ENCODE measurements at regions not wholly inside any gene's neighbourhood (a gene's known extent, or its start where the extent isn't known, plus 50 kb on each side); places are given as distances from the start of the nearest gene placed in this dataset.

DNA sequence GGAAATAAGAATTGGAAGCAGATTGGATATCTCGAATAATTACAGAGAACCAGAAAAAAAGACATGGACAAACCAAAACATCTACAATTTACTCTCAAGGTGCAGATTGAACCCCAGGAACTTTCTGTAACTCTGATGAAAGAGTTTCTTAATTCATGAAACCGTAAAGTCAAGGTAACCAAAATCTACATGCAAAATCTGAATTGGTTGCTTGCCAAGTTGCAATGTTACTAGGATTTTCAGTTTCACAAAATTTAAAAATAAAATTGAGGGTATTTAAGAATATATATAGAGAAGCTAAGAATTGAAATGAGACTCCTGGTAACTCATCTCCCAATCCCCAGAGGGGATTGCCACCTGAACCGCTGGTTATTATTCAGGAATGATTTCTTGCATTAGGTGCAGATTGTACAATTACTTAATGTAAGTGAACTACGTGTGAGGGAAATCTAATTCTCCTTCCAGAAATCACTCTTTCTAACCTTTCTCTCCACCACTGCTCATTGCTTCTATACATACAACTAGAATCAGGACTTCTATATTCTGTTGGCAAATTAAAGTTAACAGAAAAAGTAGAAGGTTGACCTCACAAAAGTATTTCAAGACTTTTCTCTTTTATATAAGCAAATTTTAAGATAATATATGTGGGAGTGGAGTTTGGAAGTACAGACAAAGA lies 221.5 kb upstream of the NDST4 start:
- H3K27me3 ChIP-seq (ENCODE audit: control insufficient read depth, insufficient read depth, low read length) = no peaks in the 10 kb centered on the region
- no peak overlapping the region for H3K9ac ChIP-seq (ENCODE audit: low read depth, low read length)
- no peaks in the 10 kb centered on the region for H3K4me1 ChIP-seq (ENCODE audit: control insufficient read depth, insufficient read depth, low read length)
- no peaks in the 10 kb centered on the region for H3K9me3 ChIP-seq (ENCODE audit: control insufficient read depth, insufficient read depth, low read length)
- no peak overlapping the region for H3K4me3 ChIP-seq (ENCODE audit: low read depth, low read length)
- no peaks in the 10 kb centered on the region for H3K36me3 ChIP-seq (ENCODE audit: control insufficient read depth, insufficient read depth, low read length)

DNA sequence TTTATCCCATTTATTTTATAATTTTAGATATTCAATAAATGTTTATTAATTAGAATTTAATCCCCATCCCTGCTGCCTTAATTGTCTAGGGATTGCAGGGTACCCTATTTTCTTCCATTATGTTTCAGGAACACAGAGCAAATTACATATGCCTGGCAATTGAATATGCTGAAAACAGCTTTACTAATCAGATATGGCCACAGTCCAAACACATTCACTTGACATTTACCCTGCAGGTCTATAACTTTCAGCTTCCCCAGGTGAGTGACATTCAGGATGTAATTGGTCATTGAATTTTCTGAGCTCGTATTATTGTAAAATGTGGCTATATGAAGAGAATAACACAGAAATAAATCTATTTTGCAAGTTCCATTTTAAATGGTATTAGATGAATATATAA lies 218.7 kb upstream of the NDST4 start:
- H3K9ac ChIP-seq (ENCODE audit: low read depth, low read length) = no peak overlapping the region
- no peak overlapping the region for H3K4me3 ChIP-seq (ENCODE audit: low read depth, low read length)
- H3K36me3 ChIP-seq (ENCODE audit: control insufficient read depth, insufficient read depth, low read length) = no peaks in the 10 kb centered on the region
- no peaks in the 10 kb centered on the region for H3K27me3 ChIP-seq (ENCODE audit: control insufficient read depth, insufficient read depth, low read length)
- no peaks in the 10 kb centered on the region for H3K4me1 ChIP-seq (ENCODE audit: control insufficient read depth, insufficient read depth, low read length)
- no peaks in the 10 kb centered on the region for H3K9me3 ChIP-seq (ENCODE audit: control insufficient read depth, insufficient read depth, low read length)

DNA sequence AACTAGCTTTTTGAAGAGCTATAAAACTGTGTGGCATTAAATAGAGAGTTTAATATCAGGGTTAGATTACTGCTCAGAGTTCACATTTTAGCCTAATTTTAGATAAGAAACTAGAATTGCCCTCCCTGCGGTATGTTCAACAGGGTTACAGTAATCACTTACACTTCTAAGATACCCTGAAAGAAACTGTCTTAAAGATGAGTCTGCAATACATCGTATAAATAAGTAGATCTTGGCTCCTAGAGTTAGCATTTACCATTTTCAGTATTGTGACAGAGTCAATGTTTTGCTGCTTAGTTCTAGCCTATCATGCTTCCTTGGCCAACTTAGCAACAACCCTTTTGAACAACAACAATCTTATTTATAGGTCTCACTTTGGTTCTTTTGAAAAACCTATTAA lies 217.8 kb upstream of the NDST4 start:
- Histone ChIP-seq H3K4me3 (ENCODE audit: low read depth, low read length) (no peak overlapping the region), H3K36me3 (ENCODE audit: control insufficient read depth, insufficient read depth, low read length) (no peaks in the 10 kb centered on the region), H3K9ac (ENCODE audit: low read depth, low read length) (no peak overlapping the region), H3K27me3 (ENCODE audit: control insufficient read depth, insufficient read depth, low read length) (no peaks in the 10 kb centered on the region), H3K4me1 (ENCODE audit: control insufficient read depth, insufficient read depth, low read length) (no peaks in the 10 kb centered on the region), H3K9me3 (ENCODE audit: control insufficient read depth, insufficient read depth, low read length) (no peaks in the 10 kb centered on the region)

DNA sequence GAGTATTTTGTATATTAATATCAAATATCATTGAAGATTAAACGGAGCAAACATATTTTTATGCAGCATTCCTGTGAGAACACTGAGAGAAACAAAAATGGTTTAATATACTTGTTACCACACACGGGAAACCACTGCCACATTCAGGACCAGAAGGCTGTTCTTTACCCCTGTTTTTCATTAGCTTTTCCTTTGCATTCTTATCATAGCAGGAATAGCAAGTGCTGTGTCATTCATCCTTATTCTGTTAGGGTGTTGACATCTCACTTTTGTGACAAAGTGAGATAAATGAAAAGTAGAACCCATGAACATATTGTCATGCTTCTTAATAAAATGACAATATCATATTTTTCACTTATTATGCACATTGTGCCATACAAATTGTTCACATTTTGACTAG lies 212.4 kb upstream of the NDST4 start:
- no peaks in the 10 kb centered on the region for H3K36me3 ChIP-seq (ENCODE audit: control insufficient read depth, insufficient read depth, low read length)
- no peaks in the 10 kb centered on the region for H3K4me1 ChIP-seq (ENCODE audit: control insufficient read depth, insufficient read depth, low read length)
- H3K9ac ChIP-seq (ENCODE audit: low read depth, low read length) = no peak overlapping the region
- no peaks in the 10 kb centered on the region for H3K27me3 ChIP-seq (ENCODE audit: control insufficient read depth, insufficient read depth, low read length)
- H3K4me3 ChIP-seq (ENCODE audit: low read depth, low read length) = no peak overlapping the region
- H3K9me3 ChIP-seq (ENCODE audit: control insufficient read depth, insufficient read depth, low read length) = no peaks in the 10 kb centered on the region

DNA sequence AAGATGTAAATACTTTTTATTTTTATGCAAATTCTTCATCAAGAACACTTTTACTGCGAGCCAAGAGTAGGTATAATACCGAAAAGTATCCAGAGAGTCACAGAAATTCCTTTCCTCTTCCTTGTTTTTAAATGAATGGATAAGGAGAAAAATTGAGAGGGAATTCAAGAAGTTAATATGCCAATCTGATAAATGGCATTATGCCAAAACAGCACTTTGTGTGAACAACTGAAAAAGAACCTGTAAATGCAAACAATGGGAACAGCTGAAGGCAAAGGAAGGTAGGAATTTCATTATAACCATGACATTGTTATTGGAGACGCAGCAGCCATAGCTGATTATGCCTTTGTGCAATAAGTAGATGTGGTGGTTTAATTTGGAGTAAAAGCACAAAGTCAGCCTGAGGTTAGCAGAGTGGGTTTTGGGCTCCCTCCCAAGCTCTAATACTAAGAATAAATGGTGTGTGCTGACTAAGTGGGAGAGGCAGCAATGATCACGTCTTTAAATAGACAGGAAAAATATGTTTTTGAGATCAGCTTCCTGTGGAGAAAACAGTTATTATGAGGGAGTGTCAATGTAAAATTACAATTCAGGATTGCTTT lies 209.8 kb upstream of the NDST4 start:
- H3K36me3 ChIP-seq (ENCODE audit: control insufficient read depth, insufficient read depth, low read length) = no peaks in the 10 kb centered on the region
- no peaks in the 10 kb centered on the region for H3K4me1 ChIP-seq (ENCODE audit: control insufficient read depth, insufficient read depth, low read length)
- no peak overlapping the region for H3K9ac ChIP-seq (ENCODE audit: low read depth, low read length)
- H3K9me3 ChIP-seq (ENCODE audit: control insufficient read depth, insufficient read depth, low read length) = no peaks in the 10 kb centered on the region
- no peaks in the 10 kb centered on the region for H3K27me3 ChIP-seq (ENCODE audit: control insufficient read depth, insufficient read depth, low read length)
- H3K4me3 ChIP-seq (ENCODE audit: low read depth, low read length) = no peak overlapping the region

DNA sequence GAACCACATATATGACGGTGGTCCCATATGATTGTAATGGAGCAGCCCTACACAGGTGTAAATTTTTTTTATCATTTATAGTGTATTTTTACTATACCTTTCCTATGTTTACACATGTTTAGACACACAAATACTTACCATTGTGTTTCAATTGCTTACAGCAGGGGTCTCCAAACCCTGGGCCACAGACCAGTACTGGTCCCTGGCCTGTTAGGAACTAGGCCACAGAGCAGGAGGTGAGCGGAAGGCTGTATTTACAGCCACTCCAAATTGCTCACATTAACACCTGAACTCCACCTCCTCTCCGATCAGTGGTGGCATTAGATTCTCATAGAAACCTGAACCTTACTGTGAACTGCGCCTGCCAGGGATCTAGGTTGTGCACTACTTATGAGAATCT lies 201.8 kb upstream of the NDST4 start:
- H3K36me3 ChIP-seq (ENCODE audit: control insufficient read depth, insufficient read depth, low read length) = no peaks in the 10 kb centered on the region
- no peaks in the 10 kb centered on the region for H3K27me3 ChIP-seq (ENCODE audit: control insufficient read depth, insufficient read depth, low read length)
- H3K9ac ChIP-seq (ENCODE audit: low read depth, low read length) = no peak overlapping the region
- no peaks in the 10 kb centered on the region for H3K9me3 ChIP-seq (ENCODE audit: control insufficient read depth, insufficient read depth, low read length)
- H3K4me3 ChIP-seq (ENCODE audit: low read depth, low read length) = no peak overlapping the region
- H3K4me1 ChIP-seq (ENCODE audit: control insufficient read depth, insufficient read depth, low read length) = no peaks in the 10 kb centered on the region

DNA sequence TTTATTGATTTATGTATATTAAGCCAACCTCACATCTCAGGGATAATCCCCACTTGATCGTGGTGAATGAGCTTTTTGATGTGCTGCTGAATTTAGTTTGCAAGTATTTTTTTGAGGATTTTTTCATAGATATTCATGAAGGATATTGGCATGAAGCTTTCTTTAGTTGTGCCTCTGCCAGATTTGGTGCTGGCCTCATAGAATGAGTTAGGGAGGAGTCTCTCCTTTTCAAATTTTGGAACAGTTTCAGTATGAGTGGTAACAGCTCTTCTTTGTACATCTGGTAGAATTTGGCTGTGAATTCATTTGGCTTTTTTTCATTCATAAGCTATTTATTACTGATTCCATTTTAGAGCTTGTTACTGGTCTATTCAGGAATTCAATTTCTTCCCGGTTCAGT lies 197.2 kb upstream of the NDST4 start:
- Histone ChIP-seq H3K4me3 (ENCODE audit: low read depth, low read length) (no peak overlapping the region), H3K36me3 (ENCODE audit: control insufficient read depth, insufficient read depth, low read length) (no peaks in the 10 kb centered on the region), H3K4me1 (ENCODE audit: control insufficient read depth, insufficient read depth, low read length) (no peaks in the 10 kb centered on the region), H3K9me3 (ENCODE audit: control insufficient read depth, insufficient read depth, low read length) (no peaks in the 10 kb centered on the region), H3K9ac (ENCODE audit: low read depth, low read length) (no peak overlapping the region), H3K27me3 (ENCODE audit: control insufficient read depth, insufficient read depth, low read length) (no peaks in the 10 kb centered on the region)

DNA sequence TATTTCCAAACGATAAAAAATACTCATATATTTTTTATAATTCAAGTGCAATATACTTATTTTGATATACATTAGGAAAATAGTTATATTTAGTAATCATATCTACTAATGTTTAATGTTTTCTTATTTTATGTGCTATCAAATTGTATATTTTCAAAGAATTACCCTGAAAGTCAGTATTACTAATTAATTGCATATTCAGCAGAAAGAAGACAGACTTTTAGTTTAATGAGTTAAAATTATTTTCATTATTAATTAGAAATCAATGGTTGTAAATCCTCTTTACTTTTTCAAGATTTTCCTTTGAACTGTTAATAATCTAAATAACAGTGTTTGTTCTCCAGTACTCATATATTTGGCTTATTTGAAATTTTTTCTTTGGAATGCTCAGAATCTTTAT lies 181.3 kb upstream of the NDST4 start:
- H3K27me3 ChIP-seq (ENCODE audit: control insufficient read depth, insufficient read depth, low read length) = no peaks in the 10 kb centered on the region
- H3K4me3 ChIP-seq (ENCODE audit: low read depth, low read length) = no peak overlapping the region
- no peaks in the 10 kb centered on the region for H3K36me3 ChIP-seq (ENCODE audit: control insufficient read depth, insufficient read depth, low read length)
- no peaks in the 10 kb centered on the region for H3K9me3 ChIP-seq (ENCODE audit: control insufficient read depth, insufficient read depth, low read length)
- no peaks in the 10 kb centered on the region for H3K4me1 ChIP-seq (ENCODE audit: control insufficient read depth, insufficient read depth, low read length)
- H3K9ac ChIP-seq (ENCODE audit: low read depth, low read length) = no peak overlapping the region

DNA sequence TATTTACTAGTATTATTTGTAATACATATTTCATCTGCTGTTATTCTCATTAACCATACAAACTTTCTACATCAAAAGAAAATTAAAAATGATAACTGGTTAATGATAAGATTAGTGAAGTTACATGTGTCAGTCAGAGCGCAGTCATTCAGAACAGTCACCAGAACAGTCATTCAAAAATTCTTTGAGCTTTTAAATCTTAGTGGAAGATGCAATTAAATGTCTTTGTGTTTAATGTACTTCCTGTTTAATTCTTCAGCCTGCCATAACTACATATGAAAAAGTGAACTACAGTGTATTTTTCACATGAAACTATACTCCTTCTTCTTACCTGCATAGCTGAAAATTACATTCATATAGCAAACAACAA lies 179.7 kb upstream of the NDST4 start:
- H3K4me1 ChIP-seq (ENCODE audit: control insufficient read depth, insufficient read depth, low read length) = no peaks in the 10 kb centered on the region
- no peak overlapping the region for H3K4me3 ChIP-seq (ENCODE audit: low read depth, low read length)
- no peaks in the 10 kb centered on the region for H3K27me3 ChIP-seq (ENCODE audit: control insufficient read depth, insufficient read depth, low read length)
- no peaks in the 10 kb centered on the region for H3K36me3 ChIP-seq (ENCODE audit: control insufficient read depth, insufficient read depth, low read length)
- no peaks in the 10 kb centered on the region for H3K9me3 ChIP-seq (ENCODE audit: control insufficient read depth, insufficient read depth, low read length)
- no peak overlapping the region for H3K9ac ChIP-seq (ENCODE audit: low read depth, low read length)

- no peaks in the 10 kb centered on the region for H3K36me3 ChIP-seq (ENCODE audit: control insufficient read depth, insufficient read depth, low read length)
- H3K9ac ChIP-seq (ENCODE audit: low read depth, low read length) = no peak overlapping the region
- no peaks in the 10 kb centered on the region for H3K27me3 ChIP-seq (ENCODE audit: control insufficient read depth, insufficient read depth, low read length)
- no peak overlapping the region for H3K4me3 ChIP-seq (ENCODE audit: low read depth, low read length)
- no peaks in the 10 kb centered on the region for H3K4me1 ChIP-seq (ENCODE audit: control insufficient read depth, insufficient read depth, low read length)
- H3K9me3 ChIP-seq (ENCODE audit: control insufficient read depth, insufficient read depth, low read length) = no peaks in the 10 kb centered on the region
These were observed 179.1 kb upstream of the NDST4 start for GRCh38 chr4:115292320-115293092.

DNA sequence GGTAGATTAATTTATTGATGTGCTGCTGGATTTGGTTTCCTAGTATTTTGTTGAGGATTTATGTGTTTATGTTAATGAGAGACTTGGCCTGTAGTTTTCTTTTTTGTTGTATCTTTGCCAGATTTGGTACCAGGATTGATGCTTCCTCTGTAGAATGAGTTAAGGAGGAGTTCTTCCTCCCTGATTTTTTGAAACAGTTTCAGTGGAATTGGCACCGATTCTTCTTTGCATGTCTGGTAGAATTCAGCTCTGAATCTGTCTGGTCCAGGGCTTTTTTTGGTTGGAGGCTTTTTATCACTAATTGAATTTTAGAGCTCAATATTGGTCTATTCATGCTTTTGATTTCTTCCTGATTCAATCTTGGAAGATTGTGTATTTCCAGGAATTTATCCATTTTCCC lies 174.0 kb upstream of the NDST4 start:
- no peaks in the 10 kb centered on the region for H3K9me3 ChIP-seq (ENCODE audit: control insufficient read depth, insufficient read depth, low read length)
- no peak overlapping the region for H3K9ac ChIP-seq (ENCODE audit: low read depth, low read length)
- H3K4me3 ChIP-seq (ENCODE audit: low read depth, low read length) = no peak overlapping the region
- H3K27me3 ChIP-seq (ENCODE audit: control insufficient read depth, insufficient read depth, low read length) = no peaks in the 10 kb centered on the region
- H3K36me3 ChIP-seq (ENCODE audit: control insufficient read depth, insufficient read depth, low read length) = no peaks in the 10 kb centered on the region
- no peaks in the 10 kb centered on the region for H3K4me1 ChIP-seq (ENCODE audit: control insufficient read depth, insufficient read depth, low read length)

DNA sequence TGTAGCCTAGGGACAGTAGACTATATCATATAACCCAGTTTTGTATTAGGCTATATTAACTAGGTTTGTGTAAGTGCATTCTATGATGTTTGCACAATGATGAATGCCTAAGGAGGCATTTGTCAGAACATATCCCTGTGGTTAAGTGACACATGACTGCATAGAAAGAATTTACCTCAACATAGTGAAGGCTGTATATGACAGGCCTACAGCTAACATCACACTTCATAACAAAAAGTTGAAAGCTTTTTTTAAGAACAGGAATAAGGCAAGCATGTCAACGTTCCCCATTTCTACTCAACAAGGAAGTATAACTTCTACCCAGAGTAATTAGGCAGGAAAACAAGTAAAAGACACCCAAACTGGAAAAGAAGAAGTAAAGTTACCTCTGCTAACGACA lies 165.9 kb upstream of the NDST4 start:
- no peak overlapping the region for H3K9ac ChIP-seq (ENCODE audit: low read depth, low read length)
- H3K4me1 ChIP-seq (ENCODE audit: control insufficient read depth, insufficient read depth, low read length) = no peaks in the 10 kb centered on the region
- H3K9me3 ChIP-seq (ENCODE audit: control insufficient read depth, insufficient read depth, low read length) = no peaks in the 10 kb centered on the region
- H3K4me3 ChIP-seq (ENCODE audit: low read depth, low read length) = no peak overlapping the region
- no peaks in the 10 kb centered on the region for H3K36me3 ChIP-seq (ENCODE audit: control insufficient read depth, insufficient read depth, low read length)
- no peaks in the 10 kb centered on the region for H3K27me3 ChIP-seq (ENCODE audit: control insufficient read depth, insufficient read depth, low read length)

Measured in iPS-15b (cell line).